ENCODE measurements at regions not wholly inside any gene's neighbourhood (a gene's known extent, or its start where the extent isn't known, plus 50 kb on each side); places are given as distances from the start of the nearest gene placed in this dataset.
A peak's percentile ranks its signal among the peaks of the same experiment; 100 is the strongest.

DNA sequence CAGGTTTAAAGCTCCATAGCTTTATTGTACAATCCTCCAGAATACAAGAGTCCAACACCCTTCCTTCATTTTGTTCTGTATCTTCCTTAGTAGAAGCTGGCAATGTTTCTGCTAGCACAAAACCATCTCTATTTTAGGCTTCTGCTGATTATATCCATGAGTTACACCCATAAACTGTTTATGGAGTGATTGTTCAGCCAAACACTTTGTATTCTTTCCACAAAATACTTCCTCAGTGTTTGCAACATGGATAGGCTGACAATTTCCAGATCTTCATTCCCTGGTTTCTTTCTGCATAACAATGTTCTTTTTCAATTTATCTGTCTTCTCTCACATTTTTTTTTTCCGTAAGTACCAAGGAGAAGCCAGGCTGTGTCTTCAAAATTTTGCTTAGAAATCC lies 839.9 kb upstream of the CDH8 start:
- H3K27ac ChIP-seq (ENCODE audit: low read length), result no peak overlapping the region
- no peak overlapping the region for H3K4me3 ChIP-seq (ENCODE audit: low read length)
- H3K4me1 ChIP-seq (ENCODE audit: control insufficient read depth, insufficient read depth, low read length), result no peaks in the 10 kb centered on the region
- intact Hi-C loops (cut with DNase I), result no loop called here
- 51% methylated on average over 1 of the region's 1 CpG for WGBS
- H3K27me3 ChIP-seq (ENCODE audit: control insufficient read depth, insufficient read depth), result no peaks in the 10 kb centered on the region
- no peaks in the 10 kb centered on the region for H3K9me3 ChIP-seq (ENCODE audit: control insufficient read depth, low read length)
- ATAC-seq (peak in 1 of 2 donors; percentile 36), DNase-seq (no peak)

DNA sequence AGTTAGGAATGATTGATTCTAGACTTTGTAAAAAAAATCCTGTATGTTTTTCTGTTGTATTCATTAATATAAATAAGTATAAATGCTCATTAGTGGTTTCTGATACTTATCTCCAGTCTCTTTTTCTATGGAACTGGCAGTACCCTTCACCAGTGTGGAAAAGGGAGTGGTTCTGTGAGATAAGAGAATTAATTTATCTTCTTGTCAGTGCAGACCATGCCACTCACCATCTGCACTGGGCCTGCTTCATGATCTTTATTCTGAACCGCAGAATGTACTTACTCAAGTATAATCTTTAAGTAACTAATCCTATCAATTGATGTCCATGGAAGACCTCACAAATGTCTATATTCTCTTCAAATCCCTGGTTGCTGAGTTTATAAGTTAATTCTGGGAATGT lies 836.1 kb upstream of the CDH8 start:
- Histone ChIP-seq H3K27ac (ENCODE audit: low read length) (no peak overlapping the region), H3K9me3 (ENCODE audit: control insufficient read depth, low read length) (no peaks in the 10 kb centered on the region), H3K4me1 (ENCODE audit: control insufficient read depth, insufficient read depth, low read length) (no peaks in the 10 kb centered on the region), H3K27me3 (ENCODE audit: control insufficient read depth, insufficient read depth) (no peaks in the 10 kb centered on the region), H3K4me3 (ENCODE audit: low read length) (no peak overlapping the region)
- DNase-seq (no peak), ATAC-seq (no peak)
- 79% methylated on average over 1 of the region's 1 CpG for WGBS
- intact Hi-C loops (cut with DNase I), result no loop called here

DNA sequence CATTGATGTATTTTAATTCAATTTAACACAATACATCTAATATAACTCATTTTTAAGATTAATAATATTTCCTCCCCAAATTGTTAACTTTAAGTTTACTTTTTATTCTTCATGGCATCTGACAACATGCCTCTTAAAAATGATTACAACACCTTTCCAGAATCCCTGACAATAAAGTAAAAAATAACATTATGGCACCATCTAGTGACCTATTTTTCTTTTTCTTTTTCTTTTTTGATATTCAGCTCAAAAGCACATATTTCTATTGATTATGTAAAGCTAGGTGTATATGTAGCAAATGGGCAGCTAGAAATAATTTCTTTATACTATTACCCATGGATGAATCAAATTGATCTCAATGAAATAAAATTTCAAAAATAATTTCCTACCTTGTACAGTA lies 834.3 kb upstream of the CDH8 start:
- no peak for DNase-seq
- intact Hi-C loops (cut with DNase I), result no loop called here
- no peak for ATAC-seq

DNA sequence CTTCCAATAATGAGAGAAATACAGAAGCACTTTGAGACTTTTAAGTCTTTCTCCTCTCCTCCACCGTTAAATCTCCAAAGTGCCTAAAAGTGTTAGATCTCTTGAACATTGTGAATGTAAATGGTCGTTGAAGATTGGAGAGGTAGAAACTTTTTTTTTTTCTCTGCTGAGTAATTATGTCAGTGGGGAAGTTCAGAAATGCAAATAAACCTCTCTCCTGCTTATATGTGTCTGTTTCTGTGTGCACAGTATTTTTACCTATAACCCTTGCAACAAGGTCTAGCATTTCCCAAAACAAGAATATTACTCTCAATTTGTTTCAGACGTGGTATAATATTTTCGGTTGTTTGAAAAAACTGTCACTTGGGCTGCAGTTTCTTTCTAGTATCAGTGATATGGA lies 833.6 kb upstream of the CDH8 start:
- no peak for ATAC-seq
- Histone ChIP-seq H3K27me3 (ENCODE audit: control insufficient read depth, insufficient read depth) (no peaks in the 10 kb centered on the region), H3K9me3 (ENCODE audit: control insufficient read depth, low read length) (no peaks in the 10 kb centered on the region), H3K4me1 (ENCODE audit: control insufficient read depth, insufficient read depth, low read length) (no peaks in the 10 kb centered on the region), H3K4me3 (ENCODE audit: low read length) (no peak overlapping the region), H3K27ac (ENCODE audit: low read length) (no peak overlapping the region)
- no peak for DNase-seq
- 56% methylated on average over 4 of the region's 4 CpGs for WGBS
- intact Hi-C loops (cut with DNase I), result no loop called here

More for the DNA sequence above, 834.3 kb upstream of the CDH8 start:
- Histone ChIP-seq H3K27me3 (ENCODE audit: control insufficient read depth, insufficient read depth) (no peaks in the 10 kb centered on the region), H3K27ac (ENCODE audit: low read length) (no peak overlapping the region), H3K9me3 (ENCODE audit: control insufficient read depth, low read length) (no peaks in the 10 kb centered on the region), H3K4me3 (ENCODE audit: low read length) (no peak overlapping the region), H3K4me1 (ENCODE audit: control insufficient read depth, insufficient read depth, low read length) (no peaks in the 10 kb centered on the region)

DNA sequence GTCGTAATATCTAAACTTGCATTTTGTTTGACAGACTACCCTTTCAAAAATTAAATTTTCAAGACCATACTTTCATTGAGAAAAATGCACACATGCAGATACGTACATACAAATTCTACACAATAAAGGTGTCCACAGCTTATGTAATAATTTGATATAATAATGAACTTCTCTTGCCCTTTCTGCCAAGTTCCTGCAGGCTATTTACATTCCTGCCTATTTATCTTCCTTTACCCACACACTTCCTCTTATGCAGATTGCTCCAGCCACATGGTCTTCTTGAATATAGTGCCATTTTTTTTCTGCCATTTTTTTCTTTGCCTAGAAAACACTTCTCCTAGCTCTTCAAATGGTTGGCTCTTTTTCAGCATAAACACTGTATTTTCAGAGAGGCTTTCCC lies 826.9 kb upstream of the CDH8 start:
- no peak for DNase-seq
- 85% methylated on average over 2 of the region's 2 CpGs for WGBS
- intact Hi-C loops (cut with DNase I), result no loop called here
- H3K27ac ChIP-seq (ENCODE audit: low read length), result no peak overlapping the region
- H3K27me3 ChIP-seq (ENCODE audit: control insufficient read depth, insufficient read depth), result no peaks in the 10 kb centered on the region
- H3K4me3 ChIP-seq (ENCODE audit: low read length), result no peak overlapping the region
- H3K9me3 ChIP-seq (ENCODE audit: control insufficient read depth, low read length), result no peaks in the 10 kb centered on the region
- no peak for ATAC-seq
- no peaks in the 10 kb centered on the region for H3K4me1 ChIP-seq (ENCODE audit: control insufficient read depth, insufficient read depth, low read length)

DNA sequence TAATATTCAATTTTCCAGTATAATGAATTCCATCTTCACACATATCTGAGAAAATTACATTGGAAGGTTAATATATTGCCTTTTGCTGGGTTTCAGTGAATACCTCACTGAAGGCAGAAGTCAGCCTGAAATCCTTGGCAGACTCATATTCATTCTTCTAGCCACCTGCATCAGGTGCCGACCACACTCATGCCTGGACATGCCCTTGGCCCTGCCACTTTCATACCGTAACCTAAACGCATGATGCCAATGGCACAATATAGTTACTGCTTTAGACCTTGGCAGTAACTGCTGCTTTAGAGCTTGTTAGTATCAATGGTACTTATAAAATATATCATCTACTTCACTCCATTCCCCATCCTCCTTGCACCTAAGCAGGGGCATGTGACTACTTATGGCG lies 817.6 kb upstream of the CDH8 start:
- DNase-seq, result no peak
- Histone ChIP-seq H3K4me1 (ENCODE audit: control insufficient read depth, insufficient read depth, low read length) (no peaks in the 10 kb centered on the region), H3K4me3 (ENCODE audit: low read length) (no peak overlapping the region), H3K27me3 (ENCODE audit: control insufficient read depth, insufficient read depth) (no peaks in the 10 kb centered on the region), H3K27ac (ENCODE audit: low read length) (no peak overlapping the region), H3K9me3 (ENCODE audit: control insufficient read depth, low read length) (no peaks in the 10 kb centered on the region)
- no peak for ATAC-seq
- 94% methylated on average over 4 of the region's 4 CpGs for WGBS
- intact Hi-C loops (cut with DNase I), result no loop called here

DNA sequence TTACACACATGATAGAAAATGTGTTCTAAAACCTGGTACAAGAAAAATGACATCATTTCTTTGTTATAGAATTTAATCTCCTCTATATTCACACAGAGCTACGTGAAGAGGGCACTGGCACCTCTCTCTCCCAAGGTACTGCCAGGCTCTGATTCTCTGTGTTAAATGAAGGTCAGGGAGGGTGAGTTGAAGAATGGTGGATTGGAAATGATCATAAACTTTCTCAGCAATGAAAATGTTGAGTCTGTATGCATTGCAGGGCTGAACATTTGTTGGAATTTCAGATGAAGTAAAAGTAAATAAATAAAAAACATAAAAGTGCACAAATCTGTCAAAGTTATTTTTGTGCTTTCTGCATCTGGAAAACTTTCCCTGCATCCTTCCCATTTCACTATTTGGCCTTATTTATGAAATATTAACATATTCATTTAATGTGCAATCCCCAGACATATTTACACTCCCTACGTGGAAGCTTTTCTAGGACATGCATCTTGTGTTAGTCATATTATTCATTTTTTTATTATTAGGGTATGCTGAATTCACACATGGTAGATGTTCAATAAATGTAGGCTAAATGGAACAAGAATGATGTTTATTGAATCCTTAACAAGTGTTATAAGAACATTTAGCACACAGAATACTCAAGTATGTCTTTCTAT lies 810.3 kb upstream of the CDH8 start:
- intact Hi-C loops (cut with DNase I), result no loop called here

DNA sequence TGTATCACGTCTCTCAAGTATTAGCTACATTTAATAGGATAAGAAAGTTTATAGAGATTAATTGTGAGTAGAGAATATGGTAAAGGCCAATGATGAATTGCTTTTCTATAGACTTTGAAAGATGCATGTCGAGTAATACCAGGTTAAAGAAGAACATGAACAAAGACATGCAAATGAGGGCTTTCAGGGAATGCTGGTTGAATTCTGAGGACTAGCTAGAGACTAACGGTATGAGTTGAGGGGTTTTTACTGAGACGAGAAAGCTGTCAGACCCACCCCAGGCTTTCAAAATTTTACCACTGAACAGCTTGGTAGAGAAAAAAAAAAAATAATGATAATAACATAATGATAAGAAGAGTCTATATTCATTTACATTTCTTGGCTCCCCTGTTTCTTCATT lies 796.0 kb upstream of the CDH8 start:
- intact Hi-C loops (cut with DNase I), result no loop called here
- Histone ChIP-seq H3K27ac (ENCODE audit: low read length) (no peak overlapping the region), H3K4me1 (ENCODE audit: control insufficient read depth, insufficient read depth, low read length) (no peaks in the 10 kb centered on the region), H3K9me3 (ENCODE audit: control insufficient read depth, low read length) (no peaks in the 10 kb centered on the region), H3K4me3 (ENCODE audit: low read length) (no peak overlapping the region), H3K27me3 (ENCODE audit: control insufficient read depth, insufficient read depth) (no peaks in the 10 kb centered on the region)
- WGBS, result 72% methylated on average over 4 of the region's 4 CpGs
- ATAC-seq (no peak), DNase-seq (no peak)

More for the DNA sequence above, 810.3 kb upstream of the CDH8 start:
- Histone ChIP-seq H3K27me3 (ENCODE audit: control insufficient read depth, insufficient read depth) (no peaks in the 10 kb centered on the region), H3K4me1 (ENCODE audit: control insufficient read depth, insufficient read depth, low read length) (no peaks in the 10 kb centered on the region), H3K27ac (ENCODE audit: low read length) (no peak overlapping the region), H3K4me3 (ENCODE audit: low read length) (no peak overlapping the region), H3K9me3 (ENCODE audit: control insufficient read depth, low read length) (no peaks in the 10 kb centered on the region)
- no peak for ATAC-seq
- DNase-seq, result no peak
- 79% methylated on average over 2 of the region's 2 CpGs for WGBS

DNA sequence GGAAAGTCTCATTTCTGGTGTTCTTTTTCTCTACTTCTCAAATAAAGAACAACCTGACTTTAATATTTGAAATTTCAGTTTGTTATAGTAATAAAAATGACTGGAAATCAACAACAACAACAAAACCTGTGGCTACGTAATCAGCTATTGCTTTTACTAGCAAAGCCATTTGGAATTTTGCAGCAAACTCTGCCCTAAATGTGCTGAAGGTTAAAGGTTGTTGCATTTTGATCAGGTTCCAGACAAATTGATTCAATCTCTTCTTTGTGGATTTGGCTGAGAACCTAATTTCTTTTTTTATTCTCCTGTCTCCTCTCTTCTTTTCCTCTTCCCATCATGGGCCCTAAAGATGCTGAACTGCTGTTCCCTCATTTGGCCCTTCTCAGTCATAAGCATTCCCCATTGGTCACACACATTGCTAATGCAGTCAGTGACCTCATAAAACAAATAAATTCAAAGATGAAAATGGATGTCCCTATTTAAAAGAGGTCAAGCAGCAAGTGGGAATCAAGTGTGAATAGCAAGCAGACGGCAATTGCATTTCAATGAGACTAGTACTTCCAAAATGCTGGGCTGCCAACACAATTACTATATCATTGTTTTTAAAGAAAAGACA lies 795.1 kb upstream of the CDH8 start:
- no peaks in the 10 kb centered on the region for H3K4me1 ChIP-seq (ENCODE audit: control insufficient read depth, insufficient read depth, low read length)
- WGBS, result 82% methylated on average over 2 of the region's 2 CpGs

DNA sequence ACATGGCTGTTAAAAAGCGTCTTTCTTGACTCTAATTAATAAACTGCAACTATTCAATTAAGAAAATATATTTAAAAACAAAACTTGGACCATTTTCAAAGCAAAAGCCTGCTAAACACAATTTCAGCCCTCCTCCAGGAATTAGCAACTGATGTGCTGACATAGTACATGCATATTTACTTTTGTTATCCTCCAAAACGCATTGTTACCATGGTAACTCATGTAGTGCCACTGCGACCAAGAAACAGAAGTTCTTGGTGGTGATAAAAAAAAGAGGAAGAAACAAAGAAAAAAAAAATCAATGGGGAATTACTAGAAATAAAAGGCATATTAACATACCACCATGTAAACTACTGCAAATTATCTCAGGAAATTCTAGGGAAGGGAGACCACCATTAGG lies 793.4 kb upstream of the CDH8 start:
- Histone ChIP-seq H3K4me3 (ENCODE audit: low read length) (no peak overlapping the region), H3K4me1 (ENCODE audit: control insufficient read depth, insufficient read depth, low read length) (no peaks in the 10 kb centered on the region), H3K9me3 (ENCODE audit: control insufficient read depth, low read length) (no peaks in the 10 kb centered on the region), H3K27me3 (ENCODE audit: control insufficient read depth, insufficient read depth) (no peaks in the 10 kb centered on the region), H3K27ac (ENCODE audit: low read length) (no peak overlapping the region)
- 42% methylated on average over 3 of the region's 3 CpGs for WGBS
- no peak for ATAC-seq
- intact Hi-C loops (cut with DNase I), result no loop called here
- no peak for DNase-seq

More for the DNA sequence above, 795.1 kb upstream of the CDH8 start:
- H3K4me3 ChIP-seq (ENCODE audit: low read length), result no peak overlapping the region
- no peaks in the 10 kb centered on the region for H3K27me3 ChIP-seq (ENCODE audit: control insufficient read depth, insufficient read depth)
- intact Hi-C loops (cut with DNase I), result no loop called here
- H3K27ac ChIP-seq (ENCODE audit: low read length), result no peak overlapping the region
- no peak for DNase-seq
- no peaks in the 10 kb centered on the region for H3K9me3 ChIP-seq (ENCODE audit: control insufficient read depth, low read length)
- ATAC-seq, result no peak

DNA sequence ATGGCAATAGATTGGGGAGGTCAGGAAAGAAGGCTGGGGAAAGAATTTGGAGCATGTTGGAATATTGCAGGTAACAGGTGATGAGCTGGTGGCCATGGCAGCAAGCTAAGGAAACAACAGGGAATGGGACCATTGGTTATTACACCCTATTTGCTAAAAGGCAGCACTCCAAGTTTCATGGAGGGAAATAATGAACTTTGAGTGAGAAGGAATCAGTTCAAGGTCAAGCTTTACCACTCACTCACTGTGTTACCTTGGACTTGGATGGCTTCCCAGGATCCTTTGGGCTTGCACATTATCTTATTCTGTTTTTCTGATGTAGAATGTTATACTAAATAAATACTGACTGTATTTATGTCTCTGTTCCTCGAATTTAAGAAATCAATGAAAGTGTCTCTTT lies 792.8 kb upstream of the CDH8 start:
- Histone ChIP-seq H3K27ac (ENCODE audit: low read length) (no peak overlapping the region), H3K4me3 (ENCODE audit: low read length) (no peak overlapping the region), H3K9me3 (ENCODE audit: control insufficient read depth, low read length) (no peaks in the 10 kb centered on the region), H3K27me3 (ENCODE audit: control insufficient read depth, insufficient read depth) (no peaks in the 10 kb centered on the region), H3K4me1 (ENCODE audit: control insufficient read depth, insufficient read depth, low read length) (no peaks in the 10 kb centered on the region)
- ATAC-seq (no peak), DNase-seq (no peak)
- intact Hi-C loops (cut with DNase I), result no loop called here
- WGBS, result 50% methylated on average over 1 of the region's 1 CpG

DNA sequence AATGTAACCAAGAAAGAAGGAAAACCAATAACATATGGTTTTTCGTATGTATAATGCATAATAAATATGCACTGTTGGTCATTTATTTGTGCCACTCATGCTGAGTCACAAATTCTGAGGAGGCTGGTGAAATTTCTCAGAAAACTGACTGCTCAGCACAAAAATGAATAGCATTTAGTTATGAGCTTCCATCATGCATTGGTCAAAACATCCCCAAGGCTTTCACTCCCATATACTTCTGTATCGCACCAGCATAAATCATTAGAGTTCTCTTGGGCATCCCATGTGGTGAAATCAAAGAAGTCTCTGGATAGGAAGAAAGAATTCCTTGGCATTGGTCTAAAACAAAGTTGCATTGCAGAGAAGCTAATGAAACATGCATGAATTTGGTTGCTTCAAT lies 785.6 kb upstream of the CDH8 start:
- no peak overlapping the region for H3K4me3 ChIP-seq (ENCODE audit: low read length)
- WGBS, result 93% methylated on average over 2 of the region's 2 CpGs
- H3K27ac ChIP-seq (ENCODE audit: low read length), result no peak overlapping the region
- no peaks in the 10 kb centered on the region for H3K27me3 ChIP-seq (ENCODE audit: control insufficient read depth, insufficient read depth)
- H3K9me3 ChIP-seq (ENCODE audit: control insufficient read depth, low read length), result no peaks in the 10 kb centered on the region
- intact Hi-C loops (cut with DNase I), result no loop called here
- DNase-seq, result no peak
- ATAC-seq, result no peak
- H3K4me1 ChIP-seq (ENCODE audit: control insufficient read depth, insufficient read depth, low read length), result no peaks in the 10 kb centered on the region

Measured in right cardiac atrium (tissue), 5 donors.